Stimulated activated CD4-positive, alpha-beta T cell treated with anti-CD3 and anti-CD28 coated beads, Interleukin-4, amount 100 ng/mL, for 24 hours (primary cell): ENCODE measurements at regions not wholly inside any gene's neighbourhood (a gene's known extent, or its start where the extent isn't known, plus 50 kb on each side); places are given as distances from the start of the nearest gene placed in this dataset.

Source experiments
- DNase-seq: peaks from one replicate; pipeline ENCODE4 v3.0.0-alpha.2; 2020

DNA sequence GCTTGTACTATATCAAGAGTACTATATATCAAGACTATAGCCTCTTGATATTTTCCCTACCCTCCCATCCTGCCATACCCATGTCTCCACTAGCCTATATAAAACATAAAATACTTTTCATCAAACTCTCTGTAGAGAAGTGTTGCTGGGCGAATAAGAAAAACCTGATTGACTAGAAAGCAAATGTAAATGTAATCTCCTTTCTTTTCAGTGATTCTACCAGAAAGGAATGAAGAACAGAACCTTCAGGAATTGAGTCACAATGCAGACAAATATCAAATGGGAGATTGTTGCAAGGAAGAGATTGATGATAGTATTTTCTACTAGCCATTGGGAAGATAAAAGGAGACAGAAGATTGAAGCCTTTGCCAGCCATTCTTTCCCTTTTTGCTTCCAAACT, 89.2 kb downstream of the KCNRG start:
- no peak for DNase-seq

- DNase-seq = no peak
These were observed 91.3 kb downstream of the KCNRG start for GRCh38 chr13:50106559-50106958.

GRCh38 chr13:50107205-50107604, 92.0 kb downstream of the KCNRG start:
- no peak for DNase-seq

DNA sequence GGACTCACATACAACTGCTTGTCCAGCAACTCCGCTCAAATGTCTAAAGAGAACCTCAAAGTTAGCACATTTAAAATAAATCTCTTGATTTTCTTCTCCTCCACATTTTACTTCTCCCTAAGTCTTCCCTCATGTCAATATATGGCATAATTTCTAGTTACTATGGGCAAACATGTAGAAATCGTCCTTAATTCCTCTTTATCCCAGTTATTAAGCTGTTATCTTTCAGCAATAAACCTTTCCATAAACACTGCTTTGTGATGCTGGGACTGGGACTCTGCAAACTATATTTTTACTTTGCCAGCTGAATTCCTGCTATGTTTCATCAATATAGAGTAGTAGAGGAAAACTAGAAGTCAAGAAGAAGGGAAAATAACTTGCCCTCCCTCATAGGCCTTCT, 99.7 kb downstream of the KCNRG start:
- DNase-seq = no peak

GRCh38 chr13:50115695-50116094, 100.5 kb downstream of the KCNRG start:
- DNase-seq = no peak

GRCh38 chr13:50116430-50116973, 101.3 kb downstream of the KCNRG start:
- DNase-seq = no peak

GRCh38 chr13:50119591-50119990, 104.3 kb downstream of the KCNRG start:
- DNase-seq = no peak

DNA sequence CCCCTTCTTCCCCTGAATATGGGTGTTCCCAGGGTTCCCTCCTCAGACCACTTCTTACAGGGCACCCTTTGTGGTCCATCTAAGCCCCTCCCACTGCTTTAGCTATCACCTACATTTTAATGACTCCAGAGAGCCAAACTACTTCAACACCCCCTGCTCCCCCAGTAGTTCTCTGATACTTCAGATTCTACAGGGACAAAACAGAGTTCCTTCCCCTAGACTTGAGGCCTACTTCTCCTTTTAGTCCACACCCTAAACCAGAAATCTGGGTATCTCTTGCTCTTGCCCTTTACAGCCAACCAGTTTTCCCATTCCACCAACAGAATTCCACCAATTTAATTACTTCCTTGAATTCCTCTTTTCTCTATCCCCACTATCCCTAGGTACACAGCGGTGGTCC, 107.2 kb downstream of the KCNRG start:
- DNase-seq = no peak

DNA sequence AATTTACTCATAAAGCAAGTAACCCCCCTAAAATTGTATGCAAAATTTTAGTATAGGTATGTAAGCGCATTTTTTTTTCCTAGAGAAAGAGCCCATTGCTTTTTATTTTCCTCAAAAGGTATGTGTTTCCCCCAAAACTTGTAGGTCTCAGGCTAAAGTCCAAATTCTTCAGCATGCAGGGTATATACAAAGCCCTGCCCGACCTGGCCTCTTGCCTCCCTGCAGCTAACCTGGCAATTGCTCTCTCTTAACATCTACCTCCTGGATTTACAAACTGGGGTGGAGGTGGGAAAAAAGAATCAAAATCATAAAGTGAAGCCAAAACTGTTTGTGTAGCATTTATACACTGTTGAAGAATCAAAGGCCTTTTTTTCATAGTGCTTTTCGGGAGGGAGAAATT, 107.8 kb downstream of the KCNRG start:
- no peak for DNase-seq

GRCh38 chr13:50123515-50123861, 108.2 kb downstream of the KCNRG start:
- DNase-seq = no peak

DNA sequence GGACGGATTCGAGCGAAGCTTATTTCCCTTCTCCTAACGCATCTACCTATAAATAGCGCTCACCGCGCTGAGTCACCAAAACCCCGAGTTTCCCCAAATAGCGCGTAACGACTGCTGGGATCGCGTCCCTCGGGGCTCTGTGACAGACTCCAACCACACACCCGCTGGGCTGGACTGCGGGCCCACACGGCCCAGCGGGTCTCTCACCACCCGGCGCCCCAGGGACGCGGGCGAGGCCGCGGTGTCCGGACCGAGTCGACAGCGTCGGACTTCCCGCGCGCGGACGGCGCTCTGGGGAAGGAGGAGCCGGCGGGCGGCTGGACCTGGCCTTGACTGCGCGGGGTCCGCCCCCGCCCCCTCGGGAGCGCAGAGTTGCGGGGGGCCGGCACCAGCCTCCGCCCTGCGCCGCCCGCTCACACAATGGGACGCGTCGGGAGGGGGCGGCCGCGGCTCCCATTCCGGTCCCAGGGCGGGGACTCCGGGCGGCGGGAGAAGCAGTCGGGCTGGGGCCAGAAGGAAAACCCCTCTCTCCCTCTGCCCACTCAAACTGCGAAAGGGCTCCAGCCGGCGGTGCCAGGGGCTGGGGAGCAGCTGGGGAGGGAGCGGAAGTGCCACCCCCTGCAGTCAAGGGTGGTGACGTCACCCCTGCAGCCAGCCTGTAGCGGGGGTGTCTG, 108.8 kb downstream of the KCNRG start:
- peak; percentile 77 for DNase-seq

GRCh38 chr13:50124536-50125303, 109.5 kb downstream of the KCNRG start:
- DNase-seq = peak; percentile 92

GRCh38 chr13:50125304-50125553, 110.0 kb downstream of the KCNRG start:
- DNase-seq = no peak

GRCh38 chr13:50125554-50126262, 110.5 kb downstream of the KCNRG start:
- DNase-seq = peak; percentile 83

DNA sequence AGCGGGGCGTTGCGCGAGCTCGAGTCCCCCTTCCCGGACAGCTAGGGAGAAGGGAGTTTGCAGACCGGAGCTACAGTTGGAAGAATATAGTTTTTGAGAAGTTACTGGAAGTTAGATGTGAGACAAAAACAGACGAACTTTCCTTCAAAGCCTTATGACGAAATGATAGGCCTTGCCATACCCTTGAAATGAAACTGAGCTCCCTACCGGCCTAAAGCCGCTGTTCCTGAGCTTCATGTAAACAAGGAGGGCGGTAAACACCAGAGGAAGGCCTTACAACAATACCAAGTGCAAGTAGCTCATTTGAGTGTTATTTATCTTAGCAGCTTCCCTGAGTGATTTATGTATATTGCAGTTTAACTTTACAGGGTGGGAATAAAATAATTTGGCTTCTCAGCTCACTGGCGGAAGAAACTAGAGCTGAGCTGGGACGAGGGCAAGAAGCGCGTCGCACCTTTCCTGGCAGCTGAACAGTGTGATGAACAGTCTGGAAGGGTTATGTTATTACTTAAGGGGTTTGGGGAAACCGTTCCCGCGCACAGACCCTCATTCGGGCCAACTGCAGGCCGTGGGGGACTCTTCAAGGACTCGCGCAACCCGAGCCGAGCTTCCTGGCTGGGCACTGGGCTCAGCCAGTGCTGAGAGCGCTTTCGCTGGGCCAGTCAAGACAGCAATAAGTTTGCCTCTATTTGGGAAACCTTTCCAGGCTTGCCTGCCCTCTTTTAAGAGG, 111.2 kb downstream of the KCNRG start:
- DNase-seq = peak; percentile 14

GRCh38 chr13:50126993-50127725, 111.9 kb downstream of the KCNRG start:
- peak; percentile 63 for DNase-seq

- DNase-seq = no peak
These were observed 112.6 kb downstream of the KCNRG start for GRCh38 chr13:50127726-50128291.

DNA sequence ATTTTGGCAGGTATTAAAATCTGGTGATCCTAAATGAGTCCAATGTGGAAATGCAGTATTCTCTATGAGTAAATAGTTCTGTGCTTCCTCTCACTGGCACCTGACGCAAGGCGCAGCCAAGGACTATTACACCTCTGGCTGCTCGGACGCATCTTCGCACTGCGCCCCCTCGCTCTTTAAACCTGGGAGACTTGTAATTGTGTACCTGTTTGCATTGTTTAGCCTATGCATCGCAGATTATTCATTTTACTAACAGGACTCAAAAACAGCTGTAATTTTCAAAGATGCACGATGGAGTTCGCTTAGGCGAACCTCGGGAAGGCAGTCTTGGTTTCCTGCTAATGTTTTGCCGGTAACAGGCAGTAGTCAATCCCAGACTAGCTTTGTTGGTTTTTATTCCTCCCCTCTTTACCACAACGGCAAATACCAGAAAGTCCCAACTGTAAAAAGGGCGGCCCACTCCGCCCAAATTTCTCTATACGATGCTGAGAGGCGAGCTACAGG, 113.2 kb downstream of the KCNRG start:
- DNase-seq = peak; percentile 32

DNA sequence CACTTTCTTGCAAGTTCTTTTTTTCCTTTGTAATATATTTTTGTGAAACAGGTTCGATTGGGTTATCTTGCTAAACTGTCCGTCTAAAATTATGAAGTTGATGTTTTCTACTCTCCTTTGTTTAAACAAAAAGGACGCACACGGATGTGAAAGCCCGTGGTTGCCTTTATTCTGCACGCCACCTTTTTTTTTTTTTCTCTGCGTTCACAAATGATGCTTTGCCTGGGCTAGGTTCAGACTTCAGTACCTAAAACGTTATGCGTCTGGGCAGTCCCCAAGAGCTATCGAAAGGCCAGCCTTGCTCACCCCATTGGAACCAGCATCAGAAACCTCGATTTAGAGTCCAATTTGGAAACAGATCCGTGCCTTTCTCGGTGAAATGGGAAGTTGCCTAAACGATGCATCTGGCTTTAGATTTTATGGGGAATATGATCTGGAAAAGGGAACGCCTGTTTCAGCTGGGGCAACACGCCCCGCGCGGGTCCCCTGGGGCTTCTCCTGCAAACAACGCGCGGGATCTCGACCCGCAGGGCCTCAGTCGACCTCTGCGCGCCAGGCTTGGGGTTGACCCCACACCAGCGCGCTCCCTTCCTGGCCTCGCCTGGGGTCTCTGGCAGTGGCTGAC, 113.9 kb downstream of the KCNRG start:
- peak; percentile 13 for DNase-seq

DNA sequence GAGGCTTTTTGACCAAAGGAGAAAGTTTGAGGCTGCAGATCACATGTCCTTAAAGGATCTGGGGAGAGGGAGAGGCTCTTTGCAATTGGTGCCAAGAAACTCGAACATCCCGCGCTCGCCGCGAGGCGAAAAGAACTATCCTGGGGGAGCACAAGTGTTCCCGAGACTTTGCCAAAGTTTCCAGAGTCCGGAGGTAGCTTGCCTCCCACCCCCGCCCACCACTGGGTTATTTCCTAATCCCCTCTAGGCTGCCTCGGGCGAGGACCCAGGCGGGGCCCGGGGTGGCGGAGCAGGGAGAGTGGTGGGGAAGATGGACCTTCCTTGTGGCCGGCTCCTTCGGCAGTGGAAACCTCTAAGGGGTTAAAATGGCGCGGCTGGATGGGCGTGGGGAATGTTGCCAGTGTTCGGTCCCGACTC, 114.5 kb downstream of the KCNRG start:
- no peak for DNase-seq

GRCh38 chr13:50130123-50130946, 115.1 kb downstream of the KCNRG start:
- peak; percentile 24 for DNase-seq
